ENCODE measurements at regions not wholly inside any gene's neighbourhood (a gene's known extent, or its start where the extent isn't known, plus 50 kb on each side); places are given as distances from the start of the nearest gene placed in this dataset.

DNA sequence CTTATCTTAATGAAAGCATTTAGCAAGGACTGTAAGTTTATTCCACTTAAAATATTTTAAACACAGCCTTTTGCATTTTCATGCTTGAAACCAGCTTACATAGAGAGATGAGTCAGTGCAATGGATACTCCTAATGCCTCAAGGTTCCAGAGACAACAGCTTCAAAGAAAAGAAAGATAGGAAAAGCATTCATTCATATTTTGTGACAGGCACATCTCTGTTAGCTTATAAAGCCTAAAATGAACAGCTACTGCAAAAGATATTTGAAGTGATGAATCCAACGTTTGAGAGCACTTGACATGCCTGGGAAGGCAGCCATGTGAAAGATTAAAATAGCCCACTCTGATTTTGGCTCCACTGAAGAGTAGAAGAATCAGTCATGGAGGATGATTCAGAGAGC is 814.5 kb downstream of the RPS29 start:
- FAIRE-seq: no peak
- DNase-seq (ENCODE audit: insufficient read length, low spot score): no peak
- no peak for TF ChIP-seq CTCF (IDR thresholded peaks at IDR 0.05; ENCODE audit: insufficient read depth, missing control alignments)

GRCh38 chr14:48751293-48751692 is 834.9 kb downstream of the RPS29 start:
- DNase-seq (ENCODE audit: insufficient read length, low spot score): no peak
- FAIRE-seq: no peak
- no peak for TF ChIP-seq CTCF (IDR thresholded peaks at IDR 0.05; ENCODE audit: insufficient read depth, missing control alignments)

- DNase-seq (ENCODE audit: insufficient read length, low spot score) (no peak), FAIRE-seq (no peak)
These were observed 838.0 kb downstream of the RPS29 start for GRCh38 chr14:48748151-48748675.

DNA sequence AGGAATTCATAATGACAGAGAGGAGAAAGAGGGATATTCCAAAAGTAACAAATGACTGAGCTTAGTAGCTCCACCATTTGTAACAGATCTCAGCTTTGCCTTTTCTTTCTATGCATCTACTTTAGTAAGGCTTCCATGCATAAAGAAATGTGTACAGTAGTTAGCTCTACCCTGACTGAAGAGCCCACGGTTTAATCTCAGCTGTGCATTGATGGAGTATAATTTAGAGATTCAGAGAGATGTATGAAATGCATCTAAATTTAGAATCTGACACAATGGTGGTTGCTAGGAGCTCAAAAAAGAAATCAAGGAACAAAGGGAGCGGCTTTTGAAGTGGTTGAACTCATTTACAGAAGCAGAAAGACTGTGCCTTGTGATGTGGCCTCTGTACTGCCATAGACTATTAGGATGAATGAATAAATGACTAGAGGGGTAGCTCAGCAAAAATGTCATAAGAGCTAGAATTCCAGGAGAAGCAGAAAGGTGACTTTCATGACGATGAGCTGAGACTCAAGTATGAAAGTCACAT is 838.6 kb downstream of the RPS29 start:
- DNase-seq (ENCODE audit: insufficient read length, low spot score) (no peak), FAIRE-seq (no peak)
- TF ChIP-seq CTCF (IDR thresholded peaks at IDR 0.05; ENCODE audit: insufficient read depth, missing control alignments): no peak

More at GRCh38 chr14:48748151-48748675, 838.0 kb downstream of the RPS29 start:
- TF ChIP-seq CTCF (IDR thresholded peaks at IDR 0.05; ENCODE audit: insufficient read depth, missing control alignments): no peak

DNA sequence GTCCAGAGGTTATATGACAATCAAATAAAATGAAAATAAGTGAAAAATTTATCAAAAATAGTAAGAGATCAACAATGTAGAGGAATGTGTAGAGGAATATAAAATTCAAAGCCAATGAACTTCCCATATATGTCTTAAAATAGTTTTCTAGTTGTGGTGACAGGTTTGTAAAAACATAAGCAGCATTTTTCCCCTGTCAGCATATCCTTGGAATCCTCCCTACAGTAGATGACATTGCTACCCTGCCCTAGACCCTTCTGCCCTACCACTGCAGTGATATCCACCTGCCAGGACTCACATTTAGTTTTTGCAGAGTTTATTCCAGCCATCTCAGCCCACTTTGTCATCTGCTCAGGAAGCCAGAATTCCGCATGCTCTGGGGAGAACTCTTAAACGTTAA is 842.0 kb downstream of the RPS29 start:
- no peak for TF ChIP-seq CTCF (IDR thresholded peaks at IDR 0.05; ENCODE audit: insufficient read depth, missing control alignments)
- FAIRE-seq (no peak), DNase-seq (ENCODE audit: insufficient read length, low spot score) (no peak)

DNA sequence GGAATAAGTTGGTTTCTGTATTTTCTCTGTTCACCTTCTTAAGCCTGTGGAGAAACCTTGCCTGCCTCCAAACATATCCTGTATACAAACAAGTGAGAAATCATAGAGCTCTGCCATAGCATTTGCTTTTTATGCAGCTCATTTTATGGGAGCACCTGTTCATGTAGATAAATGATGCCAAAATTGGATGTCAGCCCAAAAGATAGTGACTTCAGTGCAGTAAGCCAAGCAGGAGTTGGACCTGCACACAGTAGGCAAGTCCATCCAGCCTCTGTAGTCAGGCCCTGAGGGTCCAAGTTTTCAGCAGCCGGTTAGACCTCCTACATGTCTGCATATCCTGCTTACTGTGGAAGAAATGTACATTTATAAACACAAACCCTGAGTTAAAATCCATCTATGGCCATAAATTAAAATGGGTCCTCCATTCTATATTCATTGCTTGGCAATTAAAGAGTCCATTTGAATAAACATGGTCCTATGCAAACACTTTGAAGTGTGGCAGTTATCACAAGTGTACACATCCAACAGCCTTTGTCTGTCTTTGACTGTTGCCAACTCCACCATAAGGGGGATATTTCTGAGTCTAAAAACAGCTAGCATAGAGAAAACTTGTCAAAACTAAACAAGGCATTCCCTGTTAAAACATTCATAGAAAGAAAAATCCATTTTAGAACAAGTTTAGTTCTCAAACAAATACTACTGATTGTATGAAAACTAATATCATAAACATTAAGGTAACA is 847.8 kb downstream of the RPS29 start:
- TF ChIP-seq CTCF (IDR thresholded peaks at IDR 0.05; ENCODE audit: insufficient read depth, missing control alignments): no peak
- DNase-seq (ENCODE audit: insufficient read length, low spot score): no peak
- FAIRE-seq: no peak

DNA sequence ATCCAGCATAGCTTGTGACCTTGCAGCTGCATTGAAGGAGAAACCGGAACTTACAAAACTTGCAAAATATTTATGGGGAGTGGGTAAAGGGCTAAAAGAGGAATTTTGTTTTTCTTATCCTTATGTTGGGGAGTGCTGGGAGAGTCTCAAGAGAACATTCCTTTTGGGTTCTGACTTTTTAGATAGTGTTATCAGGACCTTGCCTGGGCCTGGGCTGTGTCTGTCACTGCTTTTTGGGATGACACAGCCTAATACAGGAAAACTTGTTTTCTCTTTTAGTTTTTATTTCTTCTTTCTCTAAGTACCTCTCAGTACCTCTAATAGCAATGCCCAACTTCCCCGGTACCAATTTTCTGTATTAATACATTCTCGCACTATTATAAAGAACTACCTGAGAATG is 850.6 kb downstream of the RPS29 start:
- FAIRE-seq: no peak
- no peak for DNase-seq (ENCODE audit: insufficient read length, low spot score)
- no peak for TF ChIP-seq CTCF (IDR thresholded peaks at IDR 0.05; ENCODE audit: insufficient read depth, missing control alignments)
